H1 (cell line): ENCODE measurements at regions not wholly inside any gene's neighbourhood (a gene's known extent, or its start where the extent isn't known, plus 50 kb on each side); places are given as distances from the start of the nearest gene placed in this dataset.

Experiments
- EP300 ChIP-seq, 2 experiments: IDR thresholded peaks; 1 replicate in 1 of 2; 2 replicates in 1 of 2; pipeline ENCODE4 v1.6.1; 2011 to 2012; ENCODE audit warnings: low read depth in 2 of 2, low read length in 2 of 2, mild to moderate bottlenecking in 2 of 2, borderline replicate concordance in 1 of 2, inconsistent platforms in 1 of 2, moderate library complexity in 1 of 2
- EZH2 ChIP-seq: fragments of 200-600 bp; sonication (generic); IDR thresholded peaks from 2 replicates; pipeline ENCODE4 v1.7.1; 2012; ENCODE audit warnings: low read depth, mild to moderate bottlenecking, moderate library complexity, low read length, inconsistent platforms; ENCODE audit not compliant: severe bottlenecking
- JUN ChIP-seq: IDR thresholded peaks from 2 replicates; pipeline ENCODE4 v1.6.1; 2011; ENCODE audit warnings: low read depth, mild to moderate bottlenecking, improper control_type of control experiment, low read length
- POLR2A ChIP-seq, 2 experiments: IDR thresholded peaks; 1 replicate in 1 of 2; 2 replicates in 1 of 2; pipeline ENCODE4 v1.6.1; 2011; ENCODE audit warnings: low read depth in 2 of 2, low read length in 2 of 2, mild to moderate bottlenecking in 2 of 2; ENCODE audit errors: control extremely low read depth in 1 of 2
- POLR2AphosphoS5 ChIP-seq: IDR thresholded peaks from 2 replicates; pipeline ENCODE4 v1.6.1; 2011; ENCODE audit warnings: low read depth, low read length
- RXRA ChIP-seq: IDR thresholded peaks from 2 replicates; pipeline ENCODE4 v1.6.1; 2011; ENCODE audit warnings: low read depth, mild to moderate bottlenecking, low read length, moderate library complexity; ENCODE audit not compliant: insufficient read depth
- SIX5 ChIP-seq: IDR thresholded peaks from 2 replicates; pipeline ENCODE4 v1.6.1; 2011; ENCODE audit warnings: mild to moderate bottlenecking, low read depth, low read length
- SRF ChIP-seq: IDR thresholded peaks from 2 replicates; pipeline ENCODE4 v1.6.1; 2011; ENCODE audit warnings: mild to moderate bottlenecking, low read depth, low read length, moderate library complexity
- TAF1 ChIP-seq: IDR thresholded peaks from 2 replicates; pipeline ENCODE4 v1.6.1; 2011; ENCODE audit warnings: mild to moderate bottlenecking, low read depth, low read length
- USF2 ChIP-seq: IDR thresholded peaks from 2 replicates; pipeline ENCODE4 v1.6.1; 2011; ENCODE audit warnings: low read length, improper control_type of control experiment
- TF ChIP-seq, protein P1 (sequence below), 3 experiments: IDR thresholded peaks; 1 replicate in 2 of 3; 2 replicates in 1 of 3; pipeline versions ENCODE4 v1.5.1 to v1.6.1; 2011; ENCODE audit warnings: low read length in 3 of 3, mild to moderate bottlenecking in 3 of 3, inconsistent platforms in 2 of 3, low read depth in 1 of 3, moderate library complexity in 1 of 3; ENCODE audit not compliant: insufficient read depth in 1 of 3; ENCODE audit errors: control extremely low read depth in 1 of 3

GRCh38 chr18:65631766-65632165 is 119.0 kb upstream of the CDH7 start:
- TF ChIP-seq POLR2A (IDR thresholded peaks at IDR 0.05; ENCODE audit: control extremely low read depth in 1 of 2, low read depth in 2 of 2, low read length in 2 of 2) (no peak), SIX5 (no peak), SRF (no peak), EP300 (IDR thresholded peaks at IDR 0.05; ENCODE audit: borderline replicate concordance in 1 of 2, low read depth in 2 of 2, low read length in 2 of 2) (no peak), TAF1 (no peak), EZH2 (no peak), POLR2AphosphoS5 (no peak), JUN (no peak), USF2 (no peak), RXRA (no peak)
- TF ChIP-seq, protein P1, sequence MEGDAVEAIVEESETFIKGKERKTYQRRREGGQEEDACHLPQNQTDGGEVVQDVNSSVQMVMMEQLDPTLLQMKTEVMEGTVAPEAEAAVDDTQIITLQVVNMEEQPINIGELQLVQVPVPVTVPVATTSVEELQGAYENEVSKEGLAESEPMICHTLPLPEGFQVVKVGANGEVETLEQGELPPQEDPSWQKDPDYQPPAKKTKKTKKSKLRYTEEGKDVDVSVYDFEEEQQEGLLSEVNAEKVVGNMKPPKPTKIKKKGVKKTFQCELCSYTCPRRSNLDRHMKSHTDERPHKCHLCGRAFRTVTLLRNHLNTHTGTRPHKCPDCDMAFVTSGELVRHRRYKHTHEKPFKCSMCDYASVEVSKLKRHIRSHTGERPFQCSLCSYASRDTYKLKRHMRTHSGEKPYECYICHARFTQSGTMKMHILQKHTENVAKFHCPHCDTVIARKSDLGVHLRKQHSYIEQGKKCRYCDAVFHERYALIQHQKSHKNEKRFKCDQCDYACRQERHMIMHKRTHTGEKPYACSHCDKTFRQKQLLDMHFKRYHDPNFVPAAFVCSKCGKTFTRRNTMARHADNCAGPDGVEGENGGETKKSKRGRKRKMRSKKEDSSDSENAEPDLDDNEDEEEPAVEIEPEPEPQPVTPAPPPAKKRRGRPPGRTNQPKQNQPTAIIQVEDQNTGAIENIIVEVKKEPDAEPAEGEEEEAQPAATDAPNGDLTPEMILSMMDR (IDR thresholded peaks at IDR 0.05; ENCODE audit: control extremely low read depth in 1 of 3, insufficient read depth in 1 of 3, low read depth in 1 of 3, low read length in 3 of 3): no peak
